Muscle of leg (tissue), 3 donors: ENCODE measurements at regions not wholly inside any gene's neighbourhood (a gene's known extent, or its start where the extent isn't known, plus 50 kb on each side); places are given as distances from the start of the nearest gene placed in this dataset.

Experiments used
- DNase-seq: peaks from one replicate; pipeline ENCODE4 v3.0.0; 2013
- H3K27ac ChIP-seq: one replicate; pipeline ENCODE4 v1.5.1; 2013; ENCODE audit warnings: mild to moderate bottlenecking, low read length, control low read depth
- H3K27me3 ChIP-seq: one replicate; pipeline ENCODE4 v1.6.1; 2013; ENCODE audit warnings: low read length; ENCODE audit not compliant: control insufficient read depth, insufficient read depth
- H3K36me3 ChIP-seq: one replicate; pipeline ENCODE4 v1.6.1; 2013; ENCODE audit warnings: low read length; ENCODE audit not compliant: control insufficient read depth, insufficient read depth
- H3K4me1 ChIP-seq: one replicate; pipeline ENCODE4 v1.6.1; 2013; ENCODE audit warnings: low read length; ENCODE audit not compliant: control insufficient read depth, insufficient read depth
- H3K4me3 ChIP-seq: one replicate; pipeline ENCODE4 v1.5.1; 2013; ENCODE audit warnings: low read length, control low read depth
- H3K9me3 ChIP-seq: replicated peaks from 2 replicates; pipeline ENCODE4 v1.6.1; 2013; ENCODE audit warnings: low read depth, low read length; ENCODE audit not compliant: control insufficient read depth
- WGBS: methylation state at CpG from one replicate; pipeline ENCODE4 v1.1.5; 2013; ENCODE audit warnings: missing lambda C conversion rate; ENCODE audit not compliant: insufficient coverage; 5-methylcytosine and 5-hydroxymethylcytosine counted together

- Histone ChIP-seq H3K9me3 (no peaks in the 10 kb centered on the region), H3K36me3 (no peaks in the 10 kb centered on the region), H3K4me3 (no peak overlapping the region), H3K4me1 (no peaks in the 10 kb centered on the region), H3K27ac (no peak overlapping the region), H3K27me3 (no peaks in the 10 kb centered on the region)
- DNase-seq, result no peak
- 83% methylated on average over 2 of the region's 3 CpGs for WGBS
Observed at GRCh38 chr2:124241-124880, 78.1 kb upstream of the FAM110C start.

- H3K27me3 ChIP-seq, result no peaks in the 10 kb centered on the region
- H3K36me3 ChIP-seq, result no peaks in the 10 kb centered on the region
- H3K4me3 ChIP-seq, result no peak overlapping the region
- H3K4me1 ChIP-seq, result no peaks in the 10 kb centered on the region
- no peaks in the 10 kb centered on the region for H3K9me3 ChIP-seq
- H3K27ac ChIP-seq, result no peak overlapping the region
- no peak for DNase-seq
- no CpG with 5 or more reads among the region's 2 CpGs for WGBS
Observed at GRCh38 chr2:116953-117352, 70.6 kb upstream of the FAM110C start.

- DNase-seq, result no peak
- H3K36me3 ChIP-seq, result no peaks in the 10 kb centered on the region
- no peak overlapping the region for H3K4me3 ChIP-seq
- no peak overlapping the region for H3K27ac ChIP-seq
- H3K27me3 ChIP-seq, result no peaks in the 10 kb centered on the region
- 8% methylated on average over 3 of the region's 3 CpGs for WGBS
- H3K9me3 ChIP-seq, result no peaks in the 10 kb centered on the region
- no peaks in the 10 kb centered on the region for H3K4me1 ChIP-seq
Observed at GRCh38 chr2:115303-115702, 69.0 kb upstream of the FAM110C start.

GRCh38 chr2:114616-115015, 68.3 kb upstream of the FAM110C start:
- DNase-seq, result no peak
- WGBS, result 43% methylated on average over 8 of the region's 8 CpGs
- Histone ChIP-seq H3K36me3 (no peaks in the 10 kb centered on the region), H3K9me3 (no peaks in the 10 kb centered on the region), H3K4me3 (no peak overlapping the region), H3K4me1 (no peaks in the 10 kb centered on the region), H3K27me3 (no peaks in the 10 kb centered on the region), H3K27ac (no peak overlapping the region)

- Histone ChIP-seq H3K27ac (no peak overlapping the region), H3K4me1 (no peaks in the 10 kb centered on the region), H3K27me3 (no peaks in the 10 kb centered on the region), H3K36me3 (no peaks in the 10 kb centered on the region), H3K9me3 (peaks cover 8% of the 10 kb centered on the region), H3K4me3 (no peak overlapping the region)
- no CpG with 5 or more reads among the region's 1 CpG for WGBS
- DNase-seq, result no peak
Observed at GRCh38 chr2:109998-110397, 63.7 kb upstream of the FAM110C start.

GRCh38 chr2:108920-109809, 62.9 kb upstream of the FAM110C start:
- Histone ChIP-seq H3K27ac (no peak overlapping the region), H3K9me3 (peaks cover 8% of the 10 kb centered on the region), H3K4me1 (no peaks in the 10 kb centered on the region), H3K4me3 (no peak overlapping the region), H3K36me3 (no peaks in the 10 kb centered on the region), H3K27me3 (no peaks in the 10 kb centered on the region)
- WGBS, result 79% methylated on average over 3 of the region's 5 CpGs
- no peak for DNase-seq

GRCh38 chr2:101016-101415, 54.7 kb upstream of the FAM110C start:
- H3K36me3 ChIP-seq, result no peaks in the 10 kb centered on the region
- no peaks in the 10 kb centered on the region for H3K4me1 ChIP-seq
- no peak overlapping the region for H3K4me3 ChIP-seq
- H3K9me3 ChIP-seq, result no peaks in the 10 kb centered on the region
- H3K27ac ChIP-seq, result no peak overlapping the region
- DNase-seq, result no peak
- H3K27me3 ChIP-seq, result no peaks in the 10 kb centered on the region
- 81% methylated on average over 5 of the region's 11 CpGs for WGBS
